ENCODE measurements at regions not wholly inside any gene's neighbourhood (a gene's known extent, or its start where the extent isn't known, plus 50 kb on each side); places are given as distances from the start of the nearest gene placed in this dataset.

DNA sequence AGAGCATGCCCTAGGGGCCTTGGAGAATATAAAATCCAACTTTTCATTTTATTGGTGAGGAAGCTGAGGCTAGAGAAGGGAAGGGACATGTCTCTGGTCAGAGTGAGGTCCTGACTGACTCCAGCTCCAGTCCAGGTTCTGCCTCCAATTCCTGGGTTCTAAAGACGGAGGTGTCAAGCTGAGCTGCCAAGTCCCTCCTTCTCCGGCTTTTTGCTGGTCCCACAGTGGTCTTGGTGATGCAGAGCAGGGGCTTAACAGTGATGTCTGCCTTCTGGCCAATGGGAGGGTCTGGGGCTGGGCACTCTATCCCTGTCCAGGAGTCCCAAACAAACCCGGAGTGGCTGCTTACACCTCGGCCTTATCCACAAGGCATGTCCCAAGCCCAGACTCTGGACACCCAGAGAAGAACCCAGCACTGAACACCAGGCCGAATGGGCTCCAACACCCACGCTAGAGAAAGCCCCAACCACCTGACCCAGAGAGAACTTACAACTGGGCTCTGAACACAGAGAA lies 104.8 kb downstream of the EBNA1BP2 start (continued):
- TF ChIP-seq CREB1 (CRISPR knock-in tag; IDR thresholded peaks at IDR 0.05; ENCODE audit: low read depth) (no peak), POLR2AphosphoS5 (IDR thresholded peaks at IDR 0.05; ENCODE audit: low read depth) (no peak), ZNF114 (CRISPR knock-in tag; IDR thresholded peaks at IDR 0.05) (no peak), ZNF331 (CRISPR knock-in tag; IDR thresholded peaks at IDR 0.05; ENCODE audit: low read depth) (no peak), EZH2 (IDR thresholded peaks at IDR 0.05; ENCODE audit: low read depth, unreplicated experiment) (no peak), EZH2phosphoT487 (IDR thresholded peaks at IDR 0.05; ENCODE audit: unreplicated experiment) (no peak), NANOG (IDR thresholded peaks at IDR 0.05; ENCODE audit: borderline replicate concordance) (no peak)
- TF ChIP-seq, protein P1, sequence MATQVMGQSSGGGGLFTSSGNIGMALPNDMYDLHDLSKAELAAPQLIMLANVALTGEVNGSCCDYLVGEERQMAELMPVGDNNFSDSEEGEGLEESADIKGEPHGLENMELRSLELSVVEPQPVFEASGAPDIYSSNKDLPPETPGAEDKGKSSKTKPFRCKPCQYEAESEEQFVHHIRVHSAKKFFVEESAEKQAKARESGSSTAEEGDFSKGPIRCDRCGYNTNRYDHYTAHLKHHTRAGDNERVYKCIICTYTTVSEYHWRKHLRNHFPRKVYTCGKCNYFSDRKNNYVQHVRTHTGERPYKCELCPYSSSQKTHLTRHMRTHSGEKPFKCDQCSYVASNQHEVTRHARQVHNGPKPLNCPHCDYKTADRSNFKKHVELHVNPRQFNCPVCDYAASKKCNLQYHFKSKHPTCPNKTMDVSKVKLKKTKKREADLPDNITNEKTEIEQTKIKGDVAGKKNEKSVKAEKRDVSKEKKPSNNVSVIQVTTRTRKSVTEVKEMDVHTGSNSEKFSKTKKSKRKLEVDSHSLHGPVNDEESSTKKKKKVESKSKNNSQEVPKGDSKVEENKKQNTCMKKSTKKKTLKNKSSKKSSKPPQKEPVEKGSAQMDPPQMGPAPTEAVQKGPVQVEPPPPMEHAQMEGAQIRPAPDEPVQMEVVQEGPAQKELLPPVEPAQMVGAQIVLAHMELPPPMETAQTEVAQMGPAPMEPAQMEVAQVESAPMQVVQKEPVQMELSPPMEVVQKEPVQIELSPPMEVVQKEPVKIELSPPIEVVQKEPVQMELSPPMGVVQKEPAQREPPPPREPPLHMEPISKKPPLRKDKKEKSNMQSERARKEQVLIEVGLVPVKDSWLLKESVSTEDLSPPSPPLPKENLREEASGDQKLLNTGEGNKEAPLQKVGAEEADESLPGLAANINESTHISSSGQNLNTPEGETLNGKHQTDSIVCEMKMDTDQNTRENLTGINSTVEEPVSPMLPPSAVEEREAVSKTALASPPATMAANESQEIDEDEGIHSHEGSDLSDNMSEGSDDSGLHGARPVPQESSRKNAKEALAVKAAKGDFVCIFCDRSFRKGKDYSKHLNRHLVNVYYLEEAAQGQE (IDR thresholded peaks at IDR 0.05; ENCODE audit: unreplicated experiment) = no peak

DNA sequence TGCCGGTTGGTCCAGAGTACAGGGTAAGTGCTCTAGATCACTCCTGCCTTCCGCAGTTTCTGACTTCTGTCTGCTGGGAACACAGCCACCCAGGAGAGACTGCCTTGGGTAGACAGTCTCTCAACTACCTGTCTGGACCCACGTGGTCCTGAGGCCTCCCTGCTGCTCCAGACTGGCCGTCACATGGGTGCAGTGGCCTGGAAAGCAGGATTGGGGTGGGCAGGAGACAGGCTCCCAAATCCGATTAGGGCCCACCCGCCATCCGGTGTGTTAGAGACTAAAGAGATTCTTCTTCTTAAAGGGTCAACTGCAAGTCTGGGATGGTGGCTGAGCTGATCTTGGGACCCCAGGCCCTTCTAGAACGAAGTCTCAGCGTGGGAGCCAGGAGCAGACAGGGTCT lies 105.5 kb downstream of the EBNA1BP2 start:
- Histone ChIP-seq H3F3A (replicated peaks; ENCODE audit: low read depth) (peaks cover 10% of the 10 kb centered on the region; the same call in 1 of the 2 replicates), H3K4me1 (ENCODE audit: insufficient read depth) (peaks cover 22% of the 10 kb centered on the region), H3K4me3 (no peak overlapping the region), H3K9me2 (ENCODE audit: insufficient read depth) (peaks cover 4% of the 10 kb centered on the region; the same call in 1 of the 2 replicates), H3K79me2 (replicated peaks; ENCODE audit: insufficient read depth) (no peaks in the 10 kb centered on the region), H3K36me3 (ENCODE audit: insufficient read depth) (no peaks in the 10 kb centered on the region), H2AFZ (no peak overlapping the region), H3K4me2 (no peak overlapping the region), H4K20me1 (replicated peaks; ENCODE audit: insufficient read depth) (no peaks in the 10 kb centered on the region), H3K27ac (ENCODE audit: low read depth) (no peak overlapping the region), H3K27me3 (ENCODE audit: insufficient read depth) (peaks cover 12% of the 10 kb centered on the region; the same call in 1 of the 2 replicates)
- H3K9me3 Mint-ChIP-seq = no peaks in the 10 kb centered on the region; the same call in 2 of the 3 replicates
- H3K4me1 Mint-ChIP-seq = peaks cover 28% of the 10 kb centered on the region
- DNase-seq (ENCODE audit: low spot score) (no peak), ATAC-seq (no peak)
- no peak overlapping the region for H3K4me3 Mint-ChIP-seq
- TF ChIP-seq, protein P1 (IDR thresholded peaks at IDR 0.05; ENCODE audit: unreplicated experiment) = no peak
- no peak for TF ChIP-seq CREB1 (CRISPR knock-in tag; IDR thresholded peaks at IDR 0.05; ENCODE audit: low read depth)
- no peak for TF ChIP-seq STAT1 (IDR thresholded peaks at IDR 0.05; ENCODE audit: unreplicated experiment)
- TF ChIP-seq, protein P2, sequence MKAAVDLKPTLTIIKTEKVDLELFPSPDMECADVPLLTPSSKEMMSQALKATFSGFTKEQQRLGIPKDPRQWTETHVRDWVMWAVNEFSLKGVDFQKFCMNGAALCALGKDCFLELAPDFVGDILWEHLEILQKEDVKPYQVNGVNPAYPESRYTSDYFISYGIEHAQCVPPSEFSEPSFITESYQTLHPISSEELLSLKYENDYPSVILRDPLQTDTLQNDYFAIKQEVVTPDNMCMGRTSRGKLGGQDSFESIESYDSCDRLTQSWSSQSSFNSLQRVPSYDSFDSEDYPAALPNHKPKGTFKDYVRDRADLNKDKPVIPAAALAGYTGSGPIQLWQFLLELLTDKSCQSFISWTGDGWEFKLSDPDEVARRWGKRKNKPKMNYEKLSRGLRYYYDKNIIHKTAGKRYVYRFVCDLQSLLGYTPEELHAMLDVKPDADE (IDR thresholded peaks at IDR 0.05) = no peak
- TF ChIP-seq, protein P3, sequence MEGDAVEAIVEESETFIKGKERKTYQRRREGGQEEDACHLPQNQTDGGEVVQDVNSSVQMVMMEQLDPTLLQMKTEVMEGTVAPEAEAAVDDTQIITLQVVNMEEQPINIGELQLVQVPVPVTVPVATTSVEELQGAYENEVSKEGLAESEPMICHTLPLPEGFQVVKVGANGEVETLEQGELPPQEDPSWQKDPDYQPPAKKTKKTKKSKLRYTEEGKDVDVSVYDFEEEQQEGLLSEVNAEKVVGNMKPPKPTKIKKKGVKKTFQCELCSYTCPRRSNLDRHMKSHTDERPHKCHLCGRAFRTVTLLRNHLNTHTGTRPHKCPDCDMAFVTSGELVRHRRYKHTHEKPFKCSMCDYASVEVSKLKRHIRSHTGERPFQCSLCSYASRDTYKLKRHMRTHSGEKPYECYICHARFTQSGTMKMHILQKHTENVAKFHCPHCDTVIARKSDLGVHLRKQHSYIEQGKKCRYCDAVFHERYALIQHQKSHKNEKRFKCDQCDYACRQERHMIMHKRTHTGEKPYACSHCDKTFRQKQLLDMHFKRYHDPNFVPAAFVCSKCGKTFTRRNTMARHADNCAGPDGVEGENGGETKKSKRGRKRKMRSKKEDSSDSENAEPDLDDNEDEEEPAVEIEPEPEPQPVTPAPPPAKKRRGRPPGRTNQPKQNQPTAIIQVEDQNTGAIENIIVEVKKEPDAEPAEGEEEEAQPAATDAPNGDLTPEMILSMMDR (conservative IDR thresholded peaks at IDR 0.05; ENCODE audit: low read depth in 2 of 2) = no peak
- TF ChIP-seq NANOG (IDR thresholded peaks at IDR 0.05; ENCODE audit: borderline replicate concordance) = no peak
- TF ChIP-seq ZNF114 (CRISPR knock-in tag; IDR thresholded peaks at IDR 0.05) = no peak
- TF ChIP-seq ZNF331 (CRISPR knock-in tag; IDR thresholded peaks at IDR 0.05; ENCODE audit: low read depth) = no peak
- no peak for TF ChIP-seq EZH2 (IDR thresholded peaks at IDR 0.05; ENCODE audit: low read depth, unreplicated experiment)
- TF ChIP-seq POLR2AphosphoS5 (IDR thresholded peaks at IDR 0.05; ENCODE audit: low read depth) = no peak
- no peak for TF ChIP-seq JUNB (IDR thresholded peaks at IDR 0.05; ENCODE audit: unreplicated experiment)
- no peak overlapping the region for H3K27ac Mint-ChIP-seq
- no peaks in the 10 kb centered on the region for H3K36me3 Mint-ChIP-seq (ENCODE audit: low read depth)
- peaks cover 6% of the 10 kb centered on the region for H3K27me3 Mint-ChIP-seq (ENCODE audit: insufficient read depth, low read depth, poor library complexity)
